IMR-90 (cell line): ENCODE measurements at regions not wholly inside any gene's neighbourhood (a gene's known extent, or its start where the extent isn't known, plus 50 kb on each side); places are given as distances from the start of the nearest gene placed in this dataset.

Experiments used
- ATAC-seq: fragments of 200-7000 bp; cut with Tn5 transposase; 2 replicates; pipeline ENCODE4 v1.9.1; 2020; ENCODE audit warnings: low read depth, mild to moderate bottlenecking, moderate library complexity
- BruUV-seq: library from RNA; stranded (reverse); fragments of 400-500 nt; replicated peaks from 2 replicates; lab custom pipeline; 2021; lab: Mats Ljungman, UMichigan
- CTCF ChIA-PET: fragments of 300-600 bp; formaldehyde crosslinking; extraction: SDS; loops from one replicate; lab custom pipeline; 2021; ENCODE audit warnings: antibody characterized with exemption; lab: Yijun Ruan, JAX
- POLR2A ChIA-PET: fragments of 300-600 bp; sonication (Branson Sonifier 250); formaldehyde crosslinking; loops from one replicate; lab custom pipeline; 2022; ENCODE audit warnings: antibody characterized with exemption; ENCODE audit not compliant: unreplicated experiment; lab: Charles Lee
- DNase-seq: peaks from one replicate; pipeline ENCODE4 v3.0.0; 2013
- H2AFZ ChIP-seq: replicated peaks from 2 replicates; pipeline ENCODE3; 2013; ENCODE audit warnings: low read length, mild to moderate bottlenecking; ENCODE audit not compliant: poor library complexity
- H2AK5ac ChIP-seq: 2 replicates; pipeline ENCODE4 v1.6.1; 2013; ENCODE audit warnings: low read depth, low read length, inconsistent platforms
- H2AK9ac ChIP-seq: replicated peaks from 2 replicates; pipeline ENCODE3; 2013; ENCODE audit warnings: mild to moderate bottlenecking, low read depth, low read length, moderate library complexity; ENCODE audit not compliant: poor library complexity
- H2BK120ac ChIP-seq: 2 replicates; pipeline ENCODE4 v1.6.1; 2013; ENCODE audit warnings: low read depth, low read length, inconsistent platforms
- H2BK15ac ChIP-seq: 3 replicates; pipeline ENCODE4 v1.6.1; 2013; ENCODE audit warnings: low read depth, low read length, inconsistent platforms
- H2BK20ac ChIP-seq: 2 replicates; pipeline ENCODE4 v1.6.1; 2013; ENCODE audit warnings: low read depth, mild to moderate bottlenecking, inconsistent platforms, low read length, moderate library complexity
- H2BK5ac ChIP-seq: 2 replicates; pipeline ENCODE4 v1.6.1; 2013; ENCODE audit warnings: mild to moderate bottlenecking, low read depth, low read length, inconsistent platforms; ENCODE audit not compliant: poor library complexity, severe bottlenecking
- H3K14ac ChIP-seq: replicated peaks from 2 replicates; pipeline ENCODE4 v1.6.1; 2013; ENCODE audit warnings: low read depth, low read length, inconsistent platforms
- H3K18ac ChIP-seq: 2 replicates; pipeline ENCODE4 v1.6.1; 2013; ENCODE audit warnings: low read depth, low read length, control low read depth
- H3K23ac ChIP-seq: 2 replicates; pipeline ENCODE4 v1.6.1; 2013; ENCODE audit warnings: low read depth, low read length, inconsistent platforms
- H3K27ac ChIP-seq: 2 replicates; pipeline ENCODE4 v1.5.1; 2013; ENCODE audit warnings: mild to moderate bottlenecking, control low read depth, low read length; ENCODE audit not compliant: insufficient read depth
- H3K27me3 ChIP-seq: 2 replicates; pipeline ENCODE4 v1.6.1; 2013; ENCODE audit warnings: low read length; ENCODE audit not compliant: control insufficient read depth, insufficient read depth
- H3K36me3 ChIP-seq: 2 replicates; pipeline ENCODE4 v1.6.1; 2013; ENCODE audit warnings: low read length, mixed read lengths; ENCODE audit not compliant: control insufficient read depth, insufficient read depth
- H3K4ac ChIP-seq: 2 replicates; pipeline ENCODE4 v1.6.1; 2013; ENCODE audit warnings: low read depth, low read length, inconsistent platforms
- H3K4me1 ChIP-seq: 2 replicates; pipeline ENCODE4 v1.6.1; 2013; ENCODE audit warnings: low read length, mixed read lengths; ENCODE audit not compliant: control insufficient read depth, insufficient read depth
- H3K4me2 ChIP-seq: 2 replicates; pipeline ENCODE4 v1.6.1; 2013; ENCODE audit warnings: low read depth, mild to moderate bottlenecking, control low read depth, low read length, moderate library complexity
- H3K4me3 ChIP-seq: 2 replicates; pipeline ENCODE4 v1.5.1; 2013; ENCODE audit warnings: low read depth, mild to moderate bottlenecking, control low read depth, low read length, moderate library complexity; ENCODE audit not compliant: insufficient read depth
- H3K56ac ChIP-seq: 2 replicates; pipeline ENCODE4 v1.6.1; 2013; ENCODE audit warnings: low read length, inconsistent platforms; ENCODE audit not compliant: insufficient read depth; ENCODE audit errors: extremely low read depth
- H3K79me1 ChIP-seq, 2 experiments: 2 replicates each; pipeline ENCODE4 v1.6.1; 2013; ENCODE audit warnings: low read length in 2 of 2, inconsistent platforms in 1 of 2, low read depth in 1 of 2
- H3K9ac ChIP-seq: 2 replicates; pipeline ENCODE4 v1.6.1; 2013; ENCODE audit warnings: low read depth, low read length, control low read depth
- H3K9me1 ChIP-seq: 2 replicates; pipeline ENCODE4 v1.6.1; 2013; ENCODE audit warnings: low read length, inconsistent platforms; ENCODE audit not compliant: insufficient read depth
- H3K9me3 ChIP-seq: 2 replicates; pipeline ENCODE4 v1.6.1; 2013; ENCODE audit warnings: low read length; ENCODE audit not compliant: control insufficient read depth, insufficient read depth
- H4K20me1 ChIP-seq: 2 replicates; pipeline ENCODE4 v1.6.1; 2013; ENCODE audit warnings: low read length, inconsistent platforms; ENCODE audit not compliant: insufficient read depth
- H4K5ac ChIP-seq: 2 replicates; pipeline ENCODE4 v1.6.1; 2013; ENCODE audit warnings: mild to moderate bottlenecking, low read depth, low read length, control low read depth
- H4K8ac ChIP-seq, 2 experiments: 2 replicates each; pipeline ENCODE4 v1.6.1; 2013; ENCODE audit warnings: low read depth in 2 of 2, low read length in 2 of 2, control low read depth in 1 of 2, inconsistent platforms in 1 of 2
- H4K91ac ChIP-seq: 2 replicates; pipeline ENCODE4 v1.6.1; 2013; ENCODE audit warnings: low read depth, low read length, inconsistent platforms; ENCODE audit not compliant: insufficient read depth
- CEBPB ChIP-seq: IDR thresholded peaks from 2 replicates; pipeline ENCODE4 v1.6.1; 2012; ENCODE audit warnings: low read depth, low read length, improper control_type of control experiment
- CHD1 ChIP-seq: IDR thresholded peaks from 2 replicates; pipeline ENCODE4 v1.6.1; 2012; ENCODE audit warnings: low read depth, low read length, improper control_type of control experiment
- FOS ChIP-seq: fragments of 150-350 bp; IDR thresholded peaks from 2 replicates; pipeline ENCODE4 v1.6.1; 2016; ENCODE audit warnings: low read depth, low read length
- MAFK ChIP-seq: IDR thresholded peaks from 2 replicates; pipeline ENCODE4 v1.6.1; 2012; ENCODE audit warnings: low read depth, low read length, improper control_type of control experiment
- MAZ ChIP-seq: IDR thresholded peaks from 2 replicates; pipeline ENCODE4 v1.6.1; 2012; ENCODE audit warnings: low read depth, mild to moderate bottlenecking, low read length, improper control_type of control experiment, moderate library complexity, borderline replicate concordance
- NFE2L2 ChIP-seq: fragments of 150-350 bp; IDR thresholded peaks from 2 replicates; pipeline ENCODE4 v1.6.1; 2016; ENCODE audit warnings: low read depth, mild to moderate bottlenecking, low read length
- RAD21 ChIP-seq: IDR thresholded peaks from 2 replicates; pipeline ENCODE4 v1.6.1; 2012; ENCODE audit warnings: low read length, improper control_type of control experiment
- RCOR1 ChIP-seq: IDR thresholded peaks from 2 replicates; pipeline ENCODE4 v1.6.1; 2012; ENCODE audit warnings: mild to moderate bottlenecking, low read length, improper control_type of control experiment; ENCODE audit not compliant: insufficient replicate concordance
- RFX5 ChIP-seq: IDR thresholded peaks from 2 replicates; pipeline ENCODE4 v1.8.0; 2012; ENCODE audit warnings: low read depth, mild to moderate bottlenecking, low read length, moderate library complexity
- SMC3 ChIP-seq: fragments of 150-350 bp; IDR thresholded peaks from 2 replicates; pipeline ENCODE4 v1.6.1; 2016; ENCODE audit warnings: low read depth, mild to moderate bottlenecking, antibody characterized with exemption, low read length, moderate library complexity
- WGBS, 2 experiments: methylation state at CpG; one replicate each; pipeline versions ENCODE4 v1.1.5 to v1.1.7; 2013; ENCODE audit warnings: missing lambda C conversion rate in 2 of 2; ENCODE audit not compliant: insufficient read length in 1 of 2; ENCODE audit errors: extremely low coverage in 2 of 2; 5-methylcytosine and 5-hydroxymethylcytosine counted together
- dilution Hi-C: fragments of 300-500 bp; cut with HindIII; formaldehyde crosslinking; loops from one replicate; pipeline ENCODE4 v1.14.3; 2018; ENCODE audit warnings: low sequenced_read_pairs; ENCODE audit not compliant: unreplicated experiment
- in situ Hi-C: fragments of 300-500 bp; cut with MboI; formaldehyde crosslinking; loops from 3 replicates; pipeline ENCODE4 v1.14.3; 2019; ENCODE audit warnings: low sequenced_read_pairs, inconsistent platforms, mixed read lengths
- intact Hi-C: fragments of 100-400 bp; cut with micrococcal nuclease; formaldehyde crosslinking; loops from 2 replicates; pipeline ENCODE4 v1.10.0; 2022
- TF ChIP-seq, protein P1 (sequence below): fragments of 150-350 bp; IDR thresholded peaks from 2 replicates; pipeline ENCODE4 v1.6.1; 2016; ENCODE audit warnings: low read depth, mild to moderate bottlenecking, low read length, moderate library complexity, borderline replicate concordance

DNA sequence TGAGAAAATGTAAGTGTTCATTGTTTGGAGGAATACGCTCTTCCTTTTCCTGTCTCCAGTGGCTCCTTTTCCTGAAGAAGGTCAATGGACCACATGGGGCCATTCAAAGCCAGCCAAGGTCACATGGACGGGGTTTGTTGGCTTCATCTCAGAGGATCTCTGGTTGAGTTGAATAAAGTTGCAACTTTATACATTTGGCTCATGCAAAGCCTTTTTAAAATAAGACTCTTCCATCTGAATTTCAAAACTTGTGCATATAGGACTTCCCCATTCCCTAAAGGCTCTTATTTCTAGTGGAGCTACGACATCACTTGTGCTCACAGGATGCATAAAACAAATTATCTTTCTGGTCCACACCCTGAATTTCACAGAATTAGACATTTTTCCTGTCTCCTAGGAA is 235.5 kb downstream of the CMPK2 start:
- Histone ChIP-seq H2BK5ac (no peak overlapping the region), H3K9me1 (no peaks in the 10 kb centered on the region), H4K5ac (no peak overlapping the region), H3K27ac (no peak overlapping the region), H3K27me3 (no peaks in the 10 kb centered on the region), H2BK20ac (no peak overlapping the region), H2AK9ac (no peak overlapping the region), H4K8ac (no peak overlapping the region), H2AFZ (no peak overlapping the region), H3K56ac (no peak overlapping the region), H4K91ac (no peak overlapping the region), H3K79me1 (no peaks in the 10 kb centered on the region), H2BK120ac (no peak overlapping the region), H2AK5ac (no peak overlapping the region), H4K20me1 (no peaks in the 10 kb centered on the region), H3K9me3 (no peaks in the 10 kb centered on the region), H3K23ac (no peak overlapping the region), H3K4me3 (no peak overlapping the region), H2BK15ac (no peak overlapping the region), H3K4me2 (no peak overlapping the region), H3K4me1 (peaks cover 10% of the 10 kb centered on the region), H3K9ac (no peak overlapping the region), H3K14ac (no peak overlapping the region), H3K4ac (no peak overlapping the region), H3K18ac (no peak overlapping the region), H3K36me3 (no peaks in the 10 kb centered on the region)
- dilution Hi-C loops (no loop called here), intact Hi-C loops (no loop called here), in situ Hi-C loops (no loop called here)
- TF ChIP-seq SMC3 (no peak), MAFK (no peak), RFX5 (no peak), CHD1 (no peak), RCOR1 (no peak), CEBPB (no peak), FOS (no peak), MAZ (no peak), NFE2L2 (no peak), RAD21 (no peak)
- TF ChIP-seq, protein P1, sequence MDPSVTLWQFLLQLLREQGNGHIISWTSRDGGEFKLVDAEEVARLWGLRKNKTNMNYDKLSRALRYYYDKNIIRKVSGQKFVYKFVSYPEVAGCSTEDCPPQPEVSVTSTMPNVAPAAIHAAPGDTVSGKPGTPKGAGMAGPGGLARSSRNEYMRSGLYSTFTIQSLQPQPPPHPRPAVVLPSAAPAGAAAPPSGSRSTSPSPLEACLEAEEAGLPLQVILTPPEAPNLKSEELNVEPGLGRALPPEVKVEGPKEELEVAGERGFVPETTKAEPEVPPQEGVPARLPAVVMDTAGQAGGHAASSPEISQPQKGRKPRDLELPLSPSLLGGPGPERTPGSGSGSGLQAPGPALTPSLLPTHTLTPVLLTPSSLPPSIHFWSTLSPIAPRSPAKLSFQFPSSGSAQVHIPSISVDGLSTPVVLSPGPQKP, result no peak
- no TSS peak for BruUV-seq
- CTCF ChIA-PET, result no interaction called here
- WGBS, 2 experiments, result no CpG with 5 or more reads among the region's 3 CpGs
- ATAC-seq (no peak), DNase-seq (no peak)
- POLR2A ChIA-PET, result no interaction called here
